Islet precursor cell (in vitro differentiated cells): ENCODE measurements at regions not wholly inside any gene's neighbourhood (a gene's known extent, or its start where the extent isn't known, plus 50 kb on each side); places are given as distances from the start of the nearest gene placed in this dataset.
A peak's percentile ranks its signal among the peaks of the same experiment; 100 is the strongest.
"Not testable (repeated sequence)": the region's sequence is repeated elsewhere in the genome, so short reads cannot be mapped to it uniquely, and the experiment has no call there.

Experiments
- DNase-seq: peaks from one replicate; pipeline ENCODE4 v3.0.0-alpha.2; 2018

DNA sequence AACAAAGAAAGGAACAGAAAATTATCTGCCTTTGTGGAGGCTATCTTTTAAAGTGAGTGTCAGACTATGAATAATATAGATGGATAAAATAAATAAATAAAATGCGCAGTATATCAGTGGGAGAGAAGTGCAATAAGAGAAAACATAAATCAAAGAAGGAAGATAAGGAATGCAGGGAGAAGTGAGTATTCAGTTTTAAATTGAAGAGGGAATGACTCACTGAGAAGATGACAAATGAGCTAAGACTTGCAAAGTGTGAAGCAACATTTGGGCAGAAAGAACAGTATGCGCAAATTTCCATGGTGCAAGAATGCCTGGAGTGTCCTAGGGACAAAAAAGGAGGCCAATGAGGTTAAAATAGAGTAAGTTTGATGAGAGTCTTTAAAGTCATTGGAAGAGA is 1300.1 kb upstream of the ALCAM start:
- DNase-seq, result no peak

DNA sequence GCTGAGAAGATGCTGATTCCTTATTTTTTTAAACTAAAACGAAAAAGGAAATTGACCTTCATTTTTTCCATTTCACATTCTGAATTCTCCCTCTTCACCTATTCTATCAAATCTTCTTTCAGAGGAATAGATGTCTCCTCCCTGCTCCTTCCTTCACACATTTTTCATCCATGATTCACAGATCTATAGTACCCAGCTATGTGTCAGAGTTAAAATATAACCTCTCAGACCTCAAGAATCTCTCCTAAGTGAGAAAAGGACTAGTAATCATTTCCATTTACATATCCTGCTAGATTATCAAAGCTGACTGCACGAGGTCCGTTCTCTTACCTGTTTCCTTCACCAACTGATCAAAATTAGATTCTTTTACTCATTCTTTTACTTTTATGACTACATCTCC is 1297.6 kb upstream of the ALCAM start:
- DNase-seq, result no peak

DNA sequence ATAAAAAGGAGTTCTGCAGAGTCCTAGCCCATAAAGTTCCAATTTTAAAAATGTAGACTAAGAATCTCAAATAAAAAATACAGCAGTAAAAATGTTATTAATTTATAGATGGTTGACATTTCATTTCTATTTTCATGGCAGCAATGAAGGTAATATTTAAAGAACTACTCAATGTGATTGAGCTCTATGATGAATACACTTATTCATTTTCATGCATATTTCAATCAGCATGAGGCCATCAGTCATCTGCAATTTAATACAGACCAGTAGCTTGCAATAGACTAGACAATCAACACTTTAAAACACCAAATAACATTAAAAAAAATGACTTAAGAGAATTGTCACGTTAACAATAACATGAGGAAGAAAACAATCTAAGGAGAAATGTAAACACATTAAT is 1295.8 kb upstream of the ALCAM start:
- DNase-seq, result no peak

DNA sequence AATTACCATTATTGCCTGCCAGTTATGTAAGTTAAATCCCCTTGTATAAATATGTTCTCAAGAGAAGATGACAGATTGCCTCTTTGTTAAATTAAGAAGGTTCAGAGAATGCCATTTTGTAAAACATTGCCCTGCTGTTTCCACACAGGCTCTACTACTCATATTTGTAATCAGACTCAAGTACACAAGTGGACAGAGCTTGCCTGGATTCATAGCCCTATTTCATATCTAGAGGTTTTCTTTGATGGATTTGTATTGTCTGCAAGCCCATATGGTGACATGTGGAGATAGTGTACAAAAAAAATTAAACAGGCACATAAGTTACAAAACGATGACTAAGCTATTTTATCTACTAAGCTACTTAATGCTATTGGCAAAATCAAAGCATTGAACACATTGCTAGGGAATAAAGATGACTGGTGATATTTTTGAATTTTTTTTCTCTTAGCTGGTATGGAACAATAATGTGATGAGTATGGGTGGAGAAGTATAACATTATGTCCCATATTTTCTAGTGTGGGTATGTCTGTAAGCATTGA is 1286.6 kb upstream of the ALCAM start:
- DNase-seq, result no peak

DNA sequence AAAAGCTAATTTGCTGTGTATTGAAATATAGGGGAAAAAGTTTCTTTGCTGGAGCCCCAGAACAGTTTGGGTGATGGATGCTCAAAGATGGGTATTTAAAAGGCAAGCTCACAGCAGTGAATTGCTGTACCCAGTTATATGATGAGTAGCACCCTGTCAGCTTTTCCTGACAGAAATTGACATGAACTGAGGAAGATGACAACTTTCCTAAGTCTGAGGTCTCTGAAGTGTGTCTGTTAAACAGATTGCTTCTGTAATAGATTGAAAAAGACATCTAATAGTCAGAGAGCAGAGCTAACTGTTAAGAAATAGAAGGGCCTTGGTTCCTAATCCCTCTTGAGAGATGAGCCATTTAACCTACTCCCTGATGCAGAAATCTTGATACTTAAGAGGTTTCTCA is 1278.0 kb upstream of the ALCAM start:
- no peak for DNase-seq

DNA sequence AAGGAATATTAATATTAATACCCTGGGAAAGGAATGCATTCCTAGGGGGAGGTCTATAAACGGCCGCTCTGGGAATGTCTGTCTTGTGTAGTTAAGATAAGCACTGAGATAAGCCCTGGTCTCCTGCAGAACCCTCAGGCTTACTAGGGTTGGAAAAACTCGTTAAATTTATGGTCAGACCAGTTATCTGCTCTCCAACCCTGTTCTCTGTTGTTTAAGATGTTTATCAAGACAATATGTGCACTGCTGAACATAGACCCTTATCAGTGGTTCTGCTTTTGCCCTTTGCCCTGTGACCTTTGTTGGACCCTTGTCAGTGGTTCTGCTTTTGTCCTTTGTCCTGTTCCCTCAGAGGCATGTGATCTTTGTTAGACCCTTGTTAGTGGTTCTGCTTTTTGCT is 1276.7 kb upstream of the ALCAM start:
- DNase-seq, result not testable (repeated sequence)

DNA sequence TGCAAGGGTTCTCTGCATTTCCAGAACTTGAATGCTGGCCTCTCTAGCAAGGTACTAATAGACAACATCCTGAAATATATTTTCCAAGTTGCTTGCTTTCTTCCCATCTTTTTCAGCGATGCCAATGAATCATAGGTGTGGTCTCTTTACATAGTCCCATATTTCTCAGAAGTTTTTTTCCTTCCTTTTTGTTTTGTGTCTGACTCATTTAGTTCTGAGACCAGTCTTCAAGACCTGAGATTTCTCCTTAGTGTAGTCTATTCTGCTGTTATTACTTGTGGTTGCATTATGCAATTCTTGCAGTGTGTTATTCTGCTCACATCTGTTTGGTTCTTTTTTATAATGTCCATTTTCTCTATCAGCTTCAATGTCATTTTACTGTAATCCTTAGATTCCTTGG is 1265.0 kb upstream of the ALCAM start:
- DNase-seq, result no peak

DNA sequence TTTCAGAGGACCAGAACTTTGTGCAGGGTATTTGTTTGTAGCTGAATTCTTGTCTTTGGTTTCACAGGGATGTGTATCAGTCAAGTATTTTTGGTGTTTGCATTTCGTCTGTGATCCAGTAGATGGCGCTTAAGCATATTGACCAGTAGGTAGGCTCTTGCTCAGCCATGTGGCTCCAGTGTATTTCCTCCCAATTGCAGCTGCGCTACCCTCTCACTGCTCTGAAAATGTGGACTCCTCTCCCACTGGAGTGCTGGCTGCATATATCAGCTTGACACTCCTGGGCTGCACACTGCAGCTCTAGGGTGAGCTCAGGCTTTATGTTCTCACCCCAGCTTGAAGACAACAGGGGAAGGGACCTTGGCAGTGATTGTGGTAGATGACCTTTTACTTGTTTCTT is 1264.3 kb upstream of the ALCAM start:
- DNase-seq, result peak; percentile 77

DNA sequence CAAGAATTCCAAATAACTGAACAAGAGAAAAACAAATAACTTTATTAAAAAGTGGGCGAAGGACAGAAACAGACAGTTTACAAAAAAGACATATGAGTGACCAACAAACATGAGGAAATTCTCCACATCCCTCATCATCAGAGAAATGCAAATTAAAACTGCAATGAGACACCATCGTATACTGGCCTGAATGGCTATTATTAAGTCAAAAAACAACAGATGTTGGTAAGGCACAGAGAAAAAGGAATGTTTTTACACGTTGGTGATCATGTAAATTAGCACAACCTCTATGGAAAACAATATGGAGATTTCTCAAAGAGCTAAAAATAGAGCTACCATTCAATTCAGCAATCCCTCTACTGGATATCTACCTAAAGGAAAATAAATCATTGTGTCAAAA is 1260.4 kb upstream of the ALCAM start:
- no peak for DNase-seq

DNA sequence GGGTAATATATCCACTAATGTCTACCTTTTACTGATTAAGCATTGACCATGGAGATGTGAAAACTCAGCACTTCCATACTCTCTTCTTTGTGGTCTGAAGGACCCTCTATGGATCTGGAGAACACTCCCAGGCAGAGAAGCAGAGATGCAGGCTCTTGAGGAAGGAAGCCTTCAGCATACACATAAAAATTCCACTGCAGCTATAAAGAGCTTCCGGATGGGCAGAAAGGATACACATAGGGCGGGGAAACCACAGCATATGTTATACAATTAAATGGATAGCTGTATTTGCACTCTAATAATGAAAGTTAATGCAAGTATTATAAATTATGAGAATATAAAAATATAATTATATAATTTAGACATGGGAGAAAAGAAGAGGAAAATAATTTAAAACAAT is 1258.2 kb upstream of the ALCAM start:
- DNase-seq, result no peak

DNA sequence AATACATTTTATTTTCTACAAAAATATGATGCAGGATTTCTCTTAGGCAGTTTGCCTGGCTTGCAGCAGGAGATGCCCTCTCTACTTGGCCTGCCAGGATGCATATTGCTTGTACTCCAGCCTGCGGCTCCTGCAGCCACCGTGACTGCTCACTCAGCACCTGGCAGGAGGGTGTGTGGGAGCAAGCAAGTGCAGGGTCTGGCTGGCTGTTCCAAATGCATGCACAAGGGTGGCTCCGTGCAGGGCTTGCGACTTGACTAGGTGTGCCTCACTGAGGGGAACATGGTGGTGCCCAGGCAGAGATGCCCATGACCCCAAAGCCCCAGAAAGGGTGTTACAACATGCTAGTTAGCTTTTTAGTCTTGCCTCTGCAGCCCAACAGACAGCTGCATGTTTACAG is 1240.2 kb upstream of the ALCAM start:
- DNase-seq, result no peak

DNA sequence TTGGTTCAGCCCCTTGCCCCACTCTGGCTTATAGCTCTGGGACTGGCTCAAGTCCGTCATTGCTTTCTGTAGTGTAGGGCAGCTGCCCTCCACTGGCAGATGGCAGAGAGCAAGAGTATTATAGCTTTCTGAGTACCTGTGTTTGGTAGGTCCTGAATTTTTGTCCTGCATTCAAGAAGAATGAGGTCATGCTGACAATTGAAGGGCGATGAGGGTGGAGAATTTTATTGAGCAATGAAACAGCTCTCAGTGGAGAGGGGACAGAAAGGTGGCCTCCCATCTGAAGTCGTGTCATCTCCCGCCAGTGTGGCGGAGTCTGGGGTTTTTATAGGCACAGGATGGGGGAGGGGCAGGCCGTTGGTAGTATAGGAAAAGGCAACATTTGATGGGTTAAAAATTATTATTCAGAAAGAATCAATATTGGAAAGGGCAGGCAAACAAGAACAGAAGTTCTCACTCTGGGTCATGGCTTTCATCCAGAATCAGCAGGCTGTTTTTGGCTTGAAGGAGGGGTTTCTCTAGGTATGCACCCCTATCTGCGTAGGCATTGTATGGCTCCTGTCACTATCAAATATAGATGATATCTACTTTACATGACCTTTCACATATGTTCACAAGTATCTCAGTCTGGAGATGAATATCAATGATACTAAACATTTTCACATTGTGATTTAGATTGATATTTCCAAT is 1239.7 kb upstream of the ALCAM start:
- DNase-seq, result peak; percentile 57

DNA sequence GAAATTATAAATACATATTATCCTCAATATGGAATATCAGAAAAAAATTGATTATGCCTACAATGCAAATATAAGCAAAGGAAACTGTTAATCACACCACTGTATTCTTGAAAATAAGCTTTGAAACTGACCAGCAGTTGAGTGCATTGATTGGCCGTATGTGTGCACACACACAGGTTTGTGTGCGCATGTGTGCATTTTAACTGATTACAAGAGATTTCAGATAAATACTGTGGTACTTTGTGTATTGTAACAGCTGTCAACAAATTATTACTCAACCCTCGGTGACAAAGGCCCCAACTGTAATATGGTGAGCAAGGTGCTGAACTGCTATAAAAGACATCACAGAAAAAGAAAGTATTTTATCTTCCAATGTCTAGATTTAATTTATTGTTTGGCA is 1238.9 kb upstream of the ALCAM start:
- no peak for DNase-seq

DNA sequence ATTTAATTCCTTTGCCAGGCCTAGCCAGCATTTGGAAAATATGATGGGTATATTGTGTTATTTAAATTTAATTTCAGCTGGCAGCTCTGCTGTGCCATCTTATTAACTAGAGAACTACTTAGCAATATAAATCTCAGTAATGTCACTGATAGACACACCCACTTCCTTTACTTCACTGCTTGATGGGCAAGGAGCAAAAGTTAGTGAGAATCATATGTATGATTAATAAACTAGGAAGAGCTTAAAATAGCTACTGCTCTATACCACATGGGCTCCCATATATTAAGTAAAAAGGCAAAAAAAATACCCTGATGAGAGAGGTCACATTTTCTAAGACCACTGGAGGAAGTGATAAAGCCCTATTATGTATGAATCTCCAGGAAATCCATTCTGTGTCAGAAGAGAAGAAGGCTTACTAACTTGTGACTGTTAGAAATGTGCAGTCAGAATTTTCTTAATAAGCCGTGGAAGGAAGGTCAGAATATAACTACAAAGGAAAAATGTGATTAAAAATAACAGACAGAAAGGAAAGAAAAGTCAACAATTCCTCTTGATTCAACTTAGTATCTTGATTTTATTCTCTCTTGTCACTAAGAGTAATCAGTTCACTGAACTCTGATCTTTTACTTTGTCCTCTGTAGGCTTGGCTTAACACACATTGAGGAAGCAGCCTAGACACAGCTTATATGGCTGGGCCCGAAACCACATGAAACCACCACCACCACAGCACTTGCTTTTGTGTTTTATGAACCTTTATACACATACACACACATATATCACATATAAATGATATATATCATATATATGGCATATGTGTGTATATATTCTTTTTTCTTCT is 1233.9 kb upstream of the ALCAM start:
- no peak for DNase-seq

DNA sequence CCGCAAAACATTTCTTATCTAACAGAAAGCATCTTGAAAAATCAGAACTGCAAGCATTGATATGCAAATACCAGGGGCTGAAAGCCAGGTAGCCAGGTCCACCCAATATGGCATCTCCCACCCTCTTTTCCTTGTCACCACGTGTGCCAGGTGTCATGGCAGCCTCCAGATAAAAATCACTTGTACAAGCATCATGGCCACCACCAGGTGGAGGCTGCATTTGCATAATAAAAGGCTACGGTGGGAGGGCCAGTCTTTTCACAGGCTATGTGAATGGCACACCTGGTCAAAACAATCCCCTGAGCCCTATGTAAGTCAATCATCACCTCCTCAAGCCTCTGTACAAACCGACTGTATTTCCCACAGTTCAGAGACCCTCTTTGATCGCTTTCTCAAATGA is 1233.1 kb upstream of the ALCAM start:
- no peak for DNase-seq

DNA sequence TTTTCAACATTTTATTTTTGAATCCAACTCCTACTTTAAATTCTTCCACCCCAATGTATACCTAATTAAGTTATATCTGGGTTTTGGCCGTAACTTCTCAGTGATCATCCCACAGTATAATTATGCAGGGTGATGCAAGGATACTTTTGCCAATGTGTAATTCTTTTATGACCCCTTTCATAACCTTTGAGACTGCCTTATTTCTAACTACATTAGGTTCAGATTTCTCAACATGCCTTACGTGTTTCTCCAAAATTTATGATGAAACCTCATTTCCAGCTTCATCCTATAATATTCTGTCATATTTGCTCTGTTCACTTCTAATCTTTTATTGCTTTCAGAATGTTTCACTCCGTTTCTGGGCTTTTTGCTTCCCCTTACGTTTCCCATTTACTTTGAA is 1229.6 kb upstream of the ALCAM start:
- no peak for DNase-seq

DNA sequence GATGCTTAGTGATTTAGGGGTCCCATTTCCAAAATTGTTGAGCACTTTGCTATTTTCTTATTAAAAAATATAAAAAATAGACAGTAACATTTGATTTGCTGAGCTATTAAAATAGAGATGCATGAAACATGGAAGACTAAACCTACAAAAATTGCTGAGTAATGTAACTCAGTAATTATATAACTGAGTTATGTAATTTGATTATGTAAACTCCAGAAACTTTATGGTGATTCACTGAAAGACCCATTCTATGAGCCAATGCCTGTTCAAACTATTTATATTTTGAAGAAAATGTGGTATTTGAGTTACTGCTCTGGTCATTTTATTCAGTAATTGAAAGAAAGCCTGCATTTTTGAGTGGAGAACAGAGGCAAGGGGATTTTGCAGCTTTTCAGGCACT is 1221.5 kb upstream of the ALCAM start:
- DNase-seq, result no peak

DNA sequence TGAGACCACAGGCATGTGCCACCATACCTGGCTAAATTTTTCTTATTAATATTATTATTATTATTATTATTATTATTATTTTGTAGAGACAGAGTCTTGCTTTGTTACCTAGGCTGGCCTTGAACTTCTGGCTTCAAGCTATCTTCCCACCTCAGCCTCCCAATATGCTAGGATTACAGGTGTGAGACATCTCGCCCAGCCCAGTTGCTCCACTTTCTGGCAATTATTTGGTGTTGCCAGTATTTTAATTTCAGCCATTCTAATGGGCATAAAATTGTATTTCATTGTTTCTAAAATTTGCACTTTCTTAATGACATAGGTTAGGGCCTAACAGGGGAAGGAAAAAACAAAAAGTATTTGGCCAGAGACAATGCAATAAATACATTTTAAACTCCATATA is 1217.6 kb upstream of the ALCAM start:
- no peak for DNase-seq

DNA sequence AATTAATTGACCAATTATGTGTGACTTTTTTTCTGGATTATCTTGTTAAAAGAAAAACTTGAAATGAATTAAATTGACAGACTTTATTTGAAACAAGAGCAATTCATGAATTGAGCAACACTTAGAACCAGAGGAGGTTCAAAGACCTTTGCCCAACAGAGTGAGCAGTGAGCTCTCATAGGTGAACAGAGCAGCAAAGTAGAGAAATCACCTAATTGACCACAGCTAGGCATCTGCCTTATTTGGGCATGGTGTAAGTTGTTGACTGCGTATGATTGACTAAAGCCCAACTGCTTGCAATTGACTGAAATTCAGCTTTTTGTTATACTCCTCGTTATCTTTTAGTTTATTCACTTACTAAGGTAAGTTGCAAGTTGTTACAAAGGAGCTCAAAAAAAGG is 1216.0 kb upstream of the ALCAM start:
- DNase-seq, result no peak

DNA sequence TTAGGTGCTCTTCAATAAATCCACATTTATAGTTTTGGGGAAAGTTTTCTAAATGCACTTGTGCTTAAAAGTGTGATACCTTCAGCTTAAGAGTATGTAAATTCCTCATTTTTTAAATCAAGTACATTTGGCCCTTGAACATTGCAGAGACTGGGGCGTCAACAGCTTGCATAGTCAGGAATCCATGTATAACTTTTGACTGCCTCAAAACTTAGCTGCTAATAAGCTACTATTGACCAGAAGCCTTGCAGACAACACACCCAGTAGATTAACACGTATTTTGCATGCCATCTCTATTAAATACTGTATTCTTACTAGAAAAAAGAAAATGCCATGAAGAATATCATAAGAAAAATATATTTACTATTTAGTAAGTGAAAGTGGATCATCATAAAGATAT is 1211.8 kb upstream of the ALCAM start:
- DNase-seq, result no peak

DNA sequence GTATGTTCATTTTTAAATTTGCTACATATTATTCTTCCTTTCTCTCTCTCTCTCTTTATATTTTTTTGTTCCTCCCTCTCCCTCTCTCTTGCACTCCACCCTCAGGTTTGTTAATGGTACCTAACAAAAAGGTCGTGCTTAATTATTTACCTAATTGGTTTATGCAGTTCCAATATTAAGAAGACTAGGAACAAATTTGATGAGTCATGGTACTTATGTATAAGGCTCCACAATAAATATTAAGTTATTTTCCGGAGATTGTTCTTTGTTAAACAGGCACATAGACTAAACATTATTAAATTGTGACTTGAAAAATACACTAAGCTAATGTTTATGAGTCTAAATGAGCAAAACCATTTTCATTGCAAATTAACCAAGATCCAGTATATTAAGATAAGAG is 1200.8 kb upstream of the ALCAM start:
- DNase-seq, result no peak

DNA sequence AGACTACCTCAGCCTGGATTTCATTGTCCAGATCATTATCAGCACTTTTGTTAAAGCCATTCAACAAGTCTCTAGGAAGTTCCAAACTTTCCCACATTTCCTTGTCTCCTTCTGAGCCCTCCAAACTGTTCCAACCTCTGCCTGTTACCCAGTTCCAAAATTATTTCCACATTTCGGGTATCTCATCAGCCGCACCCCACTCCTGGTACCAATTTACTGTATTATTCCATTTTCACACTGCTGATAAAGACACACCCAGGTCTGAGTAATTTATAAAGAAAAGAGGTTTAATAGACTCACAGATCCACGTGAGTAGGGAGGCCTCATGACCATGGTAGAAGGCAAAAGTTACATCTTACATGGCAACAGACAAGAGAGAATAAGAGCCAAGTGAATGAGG is 1198.3 kb upstream of the ALCAM start:
- DNase-seq, result no peak

DNA sequence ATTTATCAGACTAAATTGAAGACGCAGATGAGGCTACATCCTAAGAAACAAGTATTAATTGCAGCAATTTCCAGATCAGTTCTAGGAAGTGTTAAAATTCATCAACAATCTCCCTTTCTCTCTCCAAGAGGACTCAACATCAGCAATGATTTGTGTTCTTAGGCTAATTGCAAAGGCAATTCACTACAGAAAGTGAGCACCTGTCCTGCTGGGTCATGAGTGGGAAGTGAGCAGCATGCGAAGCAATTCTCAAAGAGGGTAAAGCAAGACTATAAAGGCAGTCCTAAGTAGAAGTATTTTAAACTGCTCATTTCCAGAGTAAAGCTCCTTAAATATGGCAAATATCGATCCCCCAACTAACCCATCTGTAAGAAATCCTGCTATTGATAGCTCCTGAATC is 1191.0 kb upstream of the ALCAM start:
- no peak for DNase-seq

DNA sequence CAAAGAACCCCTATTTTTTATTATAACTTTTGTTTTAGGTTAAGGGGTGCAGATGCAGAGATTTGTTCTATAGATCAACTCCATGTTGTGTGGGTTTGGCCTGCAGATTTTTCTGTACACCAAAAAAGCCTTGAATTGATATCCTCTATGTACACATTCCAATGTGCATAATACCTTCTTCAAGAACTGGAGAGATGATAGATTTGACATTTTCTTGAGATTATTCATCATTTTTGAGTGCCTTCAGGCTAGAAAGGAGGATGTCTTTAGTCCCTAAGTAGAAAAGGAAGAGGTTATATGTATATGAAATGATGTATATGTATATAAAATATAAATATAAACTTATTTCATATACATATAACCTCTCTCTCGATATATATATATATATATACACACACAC is 1190.0 kb upstream of the ALCAM start:
- DNase-seq, result no peak

DNA sequence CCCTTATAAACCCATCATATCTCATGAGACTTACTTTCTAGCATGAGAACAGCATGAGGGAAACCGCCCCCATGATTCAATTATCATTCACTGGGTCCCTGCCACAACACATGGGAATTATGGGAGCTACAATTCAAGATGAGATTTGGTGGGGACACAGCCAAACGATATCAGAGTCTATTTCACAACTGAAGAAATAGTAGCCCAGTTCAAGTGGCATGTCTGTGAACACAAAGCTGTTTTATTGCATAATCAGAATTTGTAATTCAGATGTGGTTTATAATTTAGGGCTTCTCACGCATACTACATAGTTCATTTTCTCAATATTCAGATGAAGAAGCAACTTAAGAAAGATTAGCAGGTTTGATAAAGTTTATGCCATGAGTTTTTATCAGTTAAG is 1188.0 kb upstream of the ALCAM start:
- no peak for DNase-seq
